ENCODE measurements at regions not wholly inside any gene's neighbourhood (a gene's known extent, or its start where the extent isn't known, plus 50 kb on each side); places are given as distances from the start of the nearest gene placed in this dataset.

GRCh38 chr17:14011740-14012405 lies 57.4 kb upstream of the COX10 start:
- no peaks in the 10 kb centered on the region for H3K27me3 Mint-ChIP-seq (ENCODE audit: low read depth)
- TF ChIP-seq ZNF532 (CRISPR knock-in tag; IDR thresholded peaks at IDR 0.05; ENCODE audit: borderline replicate concordance) (no peak), NR1H2 (CRISPR knock-in tag; IDR thresholded peaks at IDR 0.05) (no peak), ATF2 (CRISPR knock-in tag; IDR thresholded peaks at IDR 0.05; ENCODE audit: borderline replicate concordance, low read depth) (no peak), ZNF232 (CRISPR knock-in tag; IDR thresholded peaks at IDR 0.05) (no peak), RORB (CRISPR knock-in tag; IDR thresholded peaks at IDR 0.05) (no peak), GABPB1 (CRISPR knock-in tag; IDR thresholded peaks at IDR 0.05) (no peak), OVOL2 (CRISPR knock-in tag; IDR thresholded peaks at IDR 0.05; ENCODE audit: borderline replicate concordance) (no peak), CREB1 (CRISPR knock-in tag; IDR thresholded peaks at IDR 0.05) (no peak), AFF4 (CRISPR knock-in tag; IDR thresholded peaks at IDR 0.05; ENCODE audit: borderline replicate concordance) (no peak)
- peaks cover 12% of the 10 kb centered on the region for H3K9me3 Mint-ChIP-seq
- ATAC-seq (no peak), DNase-seq (ENCODE audit: low spot score) (no peak)
- H3K36me3 Mint-ChIP-seq = peaks cover 4% of the 10 kb centered on the region; the same call in 1 of the 2 replicates
- POLR2A ChIA-PET = interaction anchor here (0.6 kb wide), 1 partner anchor 37 kb away, joined by 4 read pairs; no protein-coding TSS in a partner anchor
- CTCF ChIA-PET = no interaction called here
- no peak overlapping the region for H3K4me3 Mint-ChIP-seq
- no peak overlapping the region for H3K27ac Mint-ChIP-seq
- H3K4me1 Mint-ChIP-seq = peaks cover 33% of the 10 kb centered on the region

GRCh38 chr17:14014657-14015056 lies 54.6 kb upstream of the COX10 start:
- Mint-ChIP-seq H3K4me3 (no peak overlapping the region), H3K27ac (no peak overlapping the region), H3K4me1 (peaks cover 25% of the 10 kb centered on the region), H3K27me3 (ENCODE audit: low read depth) (no peaks in the 10 kb centered on the region), H3K36me3 (no peaks in the 10 kb centered on the region), H3K9me3 (peaks cover 8% of the 10 kb centered on the region)
- POLR2A ChIA-PET = interaction anchor here (0.5 kb wide), 1 partner anchor 152 kb away, joined by 5 read pairs; no protein-coding TSS in a partner anchor
- CTCF ChIA-PET = no interaction called here
- ATAC-seq (no peak), DNase-seq (ENCODE audit: low spot score) (no peak)
- TF ChIP-seq E2F1 (CRISPR knock-in tag; IDR thresholded peaks at IDR 0.05) (no peak), TEAD1 (CRISPR knock-in tag; IDR thresholded peaks at IDR 0.05) (no peak), ATF3 (CRISPR knock-in tag; conservative IDR thresholded peaks at IDR 0.05) (no peak)

All from WTC11 (cell line).